ENCODE measurements at regions not wholly inside any gene's neighbourhood (a gene's known extent, or its start where the extent isn't known, plus 50 kb on each side); places are given as distances from the start of the nearest gene placed in this dataset.

DNA sequence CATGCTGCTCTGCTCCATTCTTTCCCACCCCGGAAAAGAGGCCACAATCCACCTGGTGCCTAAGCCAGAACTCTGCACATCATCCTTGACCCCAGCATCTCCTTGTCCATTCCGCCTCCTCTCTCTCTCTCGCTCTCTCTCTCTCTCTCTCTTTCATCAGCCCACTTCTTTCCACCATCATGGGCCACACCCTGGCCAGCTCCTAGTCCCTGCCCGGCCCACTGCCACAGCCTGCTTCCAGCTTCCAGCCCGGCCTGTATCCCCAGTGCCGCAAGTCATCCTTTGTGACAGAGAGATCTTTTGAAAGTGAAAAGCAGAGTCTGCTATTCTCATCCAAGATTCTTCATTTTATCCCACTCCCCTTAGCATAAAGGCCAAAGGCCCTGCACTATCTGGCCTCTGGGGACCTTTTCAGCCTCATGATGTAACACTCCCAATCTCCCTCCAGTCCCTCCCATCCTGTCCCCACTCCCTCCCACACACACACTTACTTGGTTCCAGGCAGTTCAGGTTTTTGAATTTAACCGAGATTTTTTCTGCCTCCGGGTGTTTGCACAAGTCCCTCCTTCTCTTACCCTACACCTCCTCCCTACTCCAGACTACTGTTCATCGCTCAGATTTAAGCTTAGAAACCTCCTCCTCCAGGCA lies 214.0 kb downstream of the EN1 start:
- Histone ChIP-seq H3K4me3 (ENCODE audit: low read length in 2 of 2) (no peak overlapping the region), H3K27ac (ENCODE audit: low read depth in 2 of 2, low read length in 2 of 2) (no peak overlapping the region), H3K9ac (ENCODE audit: low read depth in 1 of 2, low read length in 2 of 2) (no peak overlapping the region), H3K27me3 (ENCODE audit: control insufficient read depth in 2 of 2, insufficient read depth in 2 of 2, low read length in 2 of 2) (no peaks in the 10 kb centered on the region), H3K36me3 (ENCODE audit: control insufficient read depth in 2 of 2, insufficient read depth in 2 of 2, low read length in 2 of 2) (no peaks in the 10 kb centered on the region), H3K4me1 (ENCODE audit: control insufficient read depth in 2 of 2, insufficient read depth in 2 of 2, low read length in 2 of 2) (no peaks in the 10 kb centered on the region), H3K9me3 (ENCODE audit: control insufficient read depth in 2 of 2, low read length in 2 of 2) (no peaks in the 10 kb centered on the region)

DNA sequence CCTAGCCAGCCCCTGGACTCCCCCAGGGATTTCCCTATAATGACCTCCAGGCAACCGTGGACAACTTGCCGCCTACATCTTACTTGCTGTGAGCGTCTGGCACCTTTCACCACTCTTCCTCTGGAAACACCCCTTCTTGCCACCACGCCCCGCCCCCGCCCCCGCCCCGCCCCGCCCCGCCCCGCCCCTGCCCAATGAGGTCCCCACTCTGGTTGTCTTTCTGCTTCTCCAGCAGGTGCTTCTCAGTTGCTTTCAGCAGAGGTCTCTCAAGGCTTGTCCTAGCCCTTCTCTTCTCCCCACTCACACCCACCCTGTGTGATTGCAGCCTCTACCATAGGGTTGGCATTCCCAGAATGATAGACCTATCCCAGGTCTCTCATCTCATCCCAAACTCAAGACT lies 214.5 kb downstream of the EN1 start:
- Histone ChIP-seq H3K27me3 (ENCODE audit: control insufficient read depth in 2 of 2, insufficient read depth in 2 of 2, low read length in 2 of 2) (no peaks in the 10 kb centered on the region), H3K4me1 (ENCODE audit: control insufficient read depth in 2 of 2, insufficient read depth in 2 of 2, low read length in 2 of 2) (no peaks in the 10 kb centered on the region), H3K36me3 (ENCODE audit: control insufficient read depth in 2 of 2, insufficient read depth in 2 of 2, low read length in 2 of 2) (no peaks in the 10 kb centered on the region)

DNA sequence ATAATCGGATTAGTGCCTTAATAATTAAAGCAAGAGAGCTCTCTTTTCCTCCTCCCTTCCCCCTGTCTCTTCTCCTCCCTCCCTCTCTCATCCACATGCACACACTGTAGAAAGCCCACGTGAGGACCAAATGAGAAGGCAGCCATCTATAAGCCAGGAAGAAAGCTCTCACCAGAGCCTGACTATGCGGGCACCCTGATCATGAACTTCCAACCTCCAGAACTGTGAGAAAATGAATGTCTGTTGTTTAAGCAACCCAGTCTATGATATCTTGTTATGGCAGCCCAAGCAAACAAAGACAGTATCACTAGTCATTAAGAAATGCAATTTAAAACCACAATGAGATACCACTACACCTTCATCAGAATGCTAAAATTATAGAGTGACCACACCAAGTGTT lies 220.3 kb downstream of the EN1 start:
- Histone ChIP-seq H3K9me3 (ENCODE audit: control insufficient read depth in 2 of 2, low read length in 2 of 2) (no peaks in the 10 kb centered on the region), H3K27ac (ENCODE audit: low read depth in 2 of 2, low read length in 2 of 2) (no peak overlapping the region), H3K4me3 (ENCODE audit: low read length in 2 of 2) (no peak overlapping the region), H3K4me1 (ENCODE audit: control insufficient read depth in 2 of 2, insufficient read depth in 2 of 2, low read length in 2 of 2) (no peaks in the 10 kb centered on the region), H3K27me3 (ENCODE audit: control insufficient read depth in 2 of 2, insufficient read depth in 2 of 2, low read length in 2 of 2) (no peaks in the 10 kb centered on the region), H3K36me3 (ENCODE audit: control insufficient read depth in 2 of 2, insufficient read depth in 2 of 2, low read length in 2 of 2) (no peaks in the 10 kb centered on the region), H3K9ac (ENCODE audit: low read depth in 1 of 2, low read length in 2 of 2) (no peak overlapping the region)

More for the DNA sequence above, 214.5 kb downstream of the EN1 start:
- H3K9me3 ChIP-seq (ENCODE audit: control insufficient read depth in 2 of 2, low read length in 2 of 2) = no peaks in the 10 kb centered on the region
- no peak overlapping the region for H3K27ac ChIP-seq (ENCODE audit: low read depth in 2 of 2, low read length in 2 of 2)
- H3K9ac ChIP-seq (ENCODE audit: low read depth in 1 of 2, low read length in 2 of 2) = no peak overlapping the region
- no peak overlapping the region for H3K4me3 ChIP-seq (ENCODE audit: low read length in 2 of 2)

DNA sequence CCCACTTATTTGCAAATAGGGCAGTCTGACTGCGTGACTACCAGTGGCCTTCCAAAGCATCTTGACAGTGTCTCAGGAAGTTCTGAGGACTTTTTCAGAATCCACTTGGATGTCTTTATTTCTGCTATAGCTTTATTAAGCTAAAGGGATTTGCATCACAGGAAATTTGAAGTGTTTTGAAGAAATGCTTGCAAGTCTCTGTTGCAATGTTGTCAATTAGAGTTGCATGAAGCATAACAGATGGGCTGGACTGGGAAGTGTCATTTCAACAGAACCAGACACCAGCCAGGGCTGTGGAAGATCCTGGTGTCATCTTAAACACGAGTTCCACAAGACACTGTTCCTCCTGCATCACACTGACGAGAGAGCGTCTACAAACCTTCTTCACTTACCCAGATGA lies 224.5 kb downstream of the EN1 start:
- H3K9me3 ChIP-seq (ENCODE audit: control insufficient read depth in 2 of 2, low read length in 2 of 2) = no peaks in the 10 kb centered on the region
- H3K4me3 ChIP-seq (ENCODE audit: low read length in 2 of 2) = no peak overlapping the region
- H3K27ac ChIP-seq (ENCODE audit: low read depth in 2 of 2, low read length in 2 of 2) = no peak overlapping the region
- no peaks in the 10 kb centered on the region for H3K36me3 ChIP-seq (ENCODE audit: control insufficient read depth in 2 of 2, insufficient read depth in 2 of 2, low read length in 2 of 2)
- H3K9ac ChIP-seq (ENCODE audit: low read depth in 1 of 2, low read length in 2 of 2) = no peak overlapping the region
- H3K4me1 ChIP-seq (ENCODE audit: control insufficient read depth in 2 of 2, insufficient read depth in 2 of 2, low read length in 2 of 2) = no peaks in the 10 kb centered on the region
- no peaks in the 10 kb centered on the region for H3K27me3 ChIP-seq (ENCODE audit: control insufficient read depth in 2 of 2, insufficient read depth in 2 of 2, low read length in 2 of 2)

DNA sequence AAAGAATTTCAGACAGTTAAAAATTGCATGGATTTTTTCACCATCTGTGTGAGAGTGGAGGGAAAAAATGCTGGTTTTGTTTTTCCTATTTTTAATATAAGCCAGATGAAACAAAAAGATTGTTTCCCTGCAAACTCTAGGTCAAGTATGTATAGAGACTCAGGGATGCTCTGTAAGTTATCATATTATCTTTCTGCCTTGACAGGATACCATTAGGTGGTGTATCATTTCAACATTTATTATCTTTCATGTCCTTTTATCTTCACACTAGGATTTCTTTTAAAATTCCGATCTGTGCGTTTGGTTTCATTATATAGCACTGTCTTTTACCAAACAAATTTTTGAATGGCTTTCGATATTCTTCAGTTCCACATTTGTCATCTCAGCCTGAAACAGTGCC lies 225.3 kb downstream of the EN1 start:
- H3K27me3 ChIP-seq (ENCODE audit: control insufficient read depth in 2 of 2, insufficient read depth in 2 of 2, low read length in 2 of 2) = no peaks in the 10 kb centered on the region
- H3K4me3 ChIP-seq (ENCODE audit: low read length in 2 of 2) = no peak overlapping the region
- H3K4me1 ChIP-seq (ENCODE audit: control insufficient read depth in 2 of 2, insufficient read depth in 2 of 2, low read length in 2 of 2) = no peaks in the 10 kb centered on the region

DNA sequence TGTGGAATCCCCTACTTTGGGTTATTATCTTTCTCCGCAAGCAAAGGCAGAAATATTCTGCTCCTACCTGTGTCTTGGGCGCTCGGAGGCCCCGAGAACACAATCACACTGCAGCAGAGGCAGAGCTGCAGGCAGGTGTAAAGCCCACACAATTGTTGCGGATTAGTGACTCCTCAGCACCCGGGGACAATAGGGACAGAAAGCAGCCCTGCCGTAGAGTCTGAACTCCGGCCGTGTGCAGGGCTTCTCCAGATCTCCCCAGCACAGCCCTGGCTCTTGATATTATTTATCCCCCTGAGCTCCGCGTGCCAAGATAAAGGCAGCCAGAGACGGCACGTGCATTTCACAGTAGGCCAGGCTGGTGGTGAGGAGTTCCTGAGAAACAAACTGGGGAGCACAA lies 229.2 kb downstream of the EN1 start:
- no peak overlapping the region for H3K27ac ChIP-seq (ENCODE audit: low read depth in 2 of 2, low read length in 2 of 2)
- no peaks in the 10 kb centered on the region for H3K36me3 ChIP-seq (ENCODE audit: control insufficient read depth in 2 of 2, insufficient read depth in 2 of 2, low read length in 2 of 2)
- no peak overlapping the region for H3K9ac ChIP-seq (ENCODE audit: low read depth in 1 of 2, low read length in 2 of 2)
- no peak overlapping the region for H3K4me3 ChIP-seq (ENCODE audit: low read length in 2 of 2)
- H3K27me3 ChIP-seq (ENCODE audit: control insufficient read depth in 2 of 2, insufficient read depth in 2 of 2, low read length in 2 of 2) = no peaks in the 10 kb centered on the region
- H3K9me3 ChIP-seq (ENCODE audit: control insufficient read depth in 2 of 2, low read length in 2 of 2) = no peaks in the 10 kb centered on the region
- no peaks in the 10 kb centered on the region for H3K4me1 ChIP-seq (ENCODE audit: control insufficient read depth in 2 of 2, insufficient read depth in 2 of 2, low read length in 2 of 2)

More for the DNA sequence above, 225.3 kb downstream of the EN1 start:
- Histone ChIP-seq H3K36me3 (ENCODE audit: control insufficient read depth in 2 of 2, insufficient read depth in 2 of 2, low read length in 2 of 2) (no peaks in the 10 kb centered on the region), H3K9ac (ENCODE audit: low read depth in 1 of 2, low read length in 2 of 2) (no peak overlapping the region), H3K9me3 (ENCODE audit: control insufficient read depth in 2 of 2, low read length in 2 of 2) (no peaks in the 10 kb centered on the region), H3K27ac (ENCODE audit: low read depth in 2 of 2, low read length in 2 of 2) (no peak overlapping the region)

DNA sequence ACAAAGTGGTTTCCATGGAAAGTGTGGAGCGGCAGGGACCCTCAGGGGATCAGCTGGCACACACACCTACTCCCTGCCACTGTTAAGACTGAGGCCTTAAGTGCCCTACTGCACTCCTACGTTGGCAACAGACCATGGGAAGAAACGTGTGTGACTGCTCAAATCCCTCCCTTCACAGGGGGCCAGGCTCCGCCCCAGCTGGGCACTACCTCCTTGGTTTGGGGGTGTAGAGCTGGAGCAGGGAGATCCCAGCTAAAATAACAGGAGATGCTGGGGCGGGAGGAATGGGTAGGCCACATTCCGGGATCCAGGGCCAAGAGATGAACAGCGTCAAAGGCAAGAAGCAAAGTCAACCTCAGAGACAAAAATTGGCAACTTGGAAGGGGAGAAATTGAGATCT lies 231.0 kb downstream of the EN1 start:
- Histone ChIP-seq H3K9ac (ENCODE audit: low read depth in 1 of 2, low read length in 2 of 2) (no peak overlapping the region), H3K36me3 (ENCODE audit: control insufficient read depth in 2 of 2, insufficient read depth in 2 of 2, low read length in 2 of 2) (no peaks in the 10 kb centered on the region), H3K27me3 (ENCODE audit: control insufficient read depth in 2 of 2, insufficient read depth in 2 of 2, low read length in 2 of 2) (no peaks in the 10 kb centered on the region), H3K27ac (ENCODE audit: low read depth in 2 of 2, low read length in 2 of 2) (no peak overlapping the region), H3K4me1 (ENCODE audit: control insufficient read depth in 2 of 2, insufficient read depth in 2 of 2, low read length in 2 of 2) (no peaks in the 10 kb centered on the region), H3K9me3 (ENCODE audit: control insufficient read depth in 2 of 2, low read length in 2 of 2) (no peaks in the 10 kb centered on the region), H3K4me3 (ENCODE audit: low read length in 2 of 2) (no peak overlapping the region)

DNA sequence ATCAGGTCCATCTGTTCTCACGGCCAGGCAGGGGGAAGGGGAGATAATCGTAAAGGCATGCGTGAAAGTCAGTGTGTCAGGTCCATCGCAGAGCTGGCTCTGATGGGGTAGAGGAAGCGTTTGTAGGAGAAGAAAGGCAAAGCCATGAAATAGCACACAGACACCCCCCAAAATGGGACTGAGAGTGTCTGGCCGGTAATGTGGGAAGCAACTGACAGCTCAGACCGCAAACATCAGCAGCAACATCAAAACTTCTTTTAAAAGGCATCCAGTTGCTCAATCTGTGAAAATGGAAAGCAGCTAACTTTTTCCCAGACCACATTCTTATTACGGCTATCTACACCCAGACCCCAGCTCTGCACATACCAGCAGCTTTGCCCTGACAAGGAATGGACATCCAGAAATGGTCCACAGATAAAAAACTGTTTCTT lies 232.6 kb downstream of the EN1 start:
- Histone ChIP-seq H3K27me3 (ENCODE audit: control insufficient read depth in 2 of 2, insufficient read depth in 2 of 2, low read length in 2 of 2) (no peaks in the 10 kb centered on the region), H3K4me1 (ENCODE audit: control insufficient read depth in 2 of 2, insufficient read depth in 2 of 2, low read length in 2 of 2) (no peaks in the 10 kb centered on the region), H3K9ac (ENCODE audit: low read depth in 1 of 2, low read length in 2 of 2) (no peak overlapping the region), H3K27ac (ENCODE audit: low read depth in 2 of 2, low read length in 2 of 2) (no peak overlapping the region), H3K9me3 (ENCODE audit: control insufficient read depth in 2 of 2, low read length in 2 of 2) (no peaks in the 10 kb centered on the region), H3K4me3 (ENCODE audit: low read length in 2 of 2) (no peak overlapping the region), H3K36me3 (ENCODE audit: control insufficient read depth in 2 of 2, insufficient read depth in 2 of 2, low read length in 2 of 2) (no peaks in the 10 kb centered on the region)

DNA sequence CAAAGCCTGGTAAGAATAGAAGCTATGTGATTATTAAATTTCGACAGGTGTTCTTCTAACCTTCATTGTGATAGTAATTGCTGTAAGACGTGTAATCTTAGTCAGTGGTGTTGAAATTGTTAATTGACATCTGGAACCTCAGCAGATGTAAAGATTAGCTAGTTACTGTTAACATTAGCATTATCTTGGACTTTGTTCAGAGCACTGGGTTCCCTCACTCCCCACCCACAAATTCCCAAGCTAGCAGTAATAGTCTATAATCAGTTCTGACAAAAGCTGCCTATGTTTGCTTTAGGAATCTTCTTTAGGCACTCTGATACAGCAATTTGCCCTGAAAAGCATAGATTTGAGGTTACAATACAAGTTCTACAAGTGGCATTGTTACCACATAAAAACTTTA lies 233.7 kb downstream of the EN1 start:
- H3K9ac ChIP-seq (ENCODE audit: low read depth in 1 of 2, low read length in 2 of 2) = no peak overlapping the region
- no peak overlapping the region for H3K27ac ChIP-seq (ENCODE audit: low read depth in 2 of 2, low read length in 2 of 2)
- no peaks in the 10 kb centered on the region for H3K9me3 ChIP-seq (ENCODE audit: control insufficient read depth in 2 of 2, low read length in 2 of 2)
- H3K4me3 ChIP-seq (ENCODE audit: low read length in 2 of 2) = no peak overlapping the region
- no peaks in the 10 kb centered on the region for H3K4me1 ChIP-seq (ENCODE audit: control insufficient read depth in 2 of 2, insufficient read depth in 2 of 2, low read length in 2 of 2)
- no peaks in the 10 kb centered on the region for H3K36me3 ChIP-seq (ENCODE audit: control insufficient read depth in 2 of 2, insufficient read depth in 2 of 2, low read length in 2 of 2)
- no peaks in the 10 kb centered on the region for H3K27me3 ChIP-seq (ENCODE audit: control insufficient read depth in 2 of 2, insufficient read depth in 2 of 2, low read length in 2 of 2)

DNA sequence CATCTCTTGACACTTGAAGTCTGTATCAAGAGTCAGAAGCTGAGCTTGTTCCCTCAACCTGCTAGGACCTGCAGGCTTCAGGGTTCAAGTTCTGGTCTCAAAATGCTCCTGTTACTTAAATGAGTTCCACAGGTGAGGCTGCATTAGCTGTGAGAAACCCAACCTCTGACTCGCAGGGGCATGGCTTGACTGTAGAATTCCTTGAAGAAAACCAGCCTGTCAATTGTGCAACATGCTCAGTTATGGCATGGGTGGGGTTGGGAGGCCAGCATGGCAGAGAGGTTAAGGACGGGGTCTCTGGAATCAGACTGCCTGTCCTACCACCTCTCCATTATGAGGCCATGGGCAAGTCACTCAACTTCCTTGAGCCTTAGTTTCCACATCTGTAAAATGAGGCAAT lies 235.8 kb downstream of the EN1 start:
- no peak overlapping the region for H3K4me3 ChIP-seq (ENCODE audit: low read length in 2 of 2)
- no peaks in the 10 kb centered on the region for H3K9me3 ChIP-seq (ENCODE audit: control insufficient read depth in 2 of 2, low read length in 2 of 2)
- H3K36me3 ChIP-seq (ENCODE audit: control insufficient read depth in 2 of 2, insufficient read depth in 2 of 2, low read length in 2 of 2) = no peaks in the 10 kb centered on the region
- no peak overlapping the region for H3K27ac ChIP-seq (ENCODE audit: low read depth in 2 of 2, low read length in 2 of 2)
- no peak overlapping the region for H3K9ac ChIP-seq (ENCODE audit: low read depth in 1 of 2, low read length in 2 of 2)
- no peaks in the 10 kb centered on the region for H3K27me3 ChIP-seq (ENCODE audit: control insufficient read depth in 2 of 2, insufficient read depth in 2 of 2, low read length in 2 of 2)
- H3K4me1 ChIP-seq (ENCODE audit: control insufficient read depth in 2 of 2, insufficient read depth in 2 of 2, low read length in 2 of 2) = no peaks in the 10 kb centered on the region

DNA sequence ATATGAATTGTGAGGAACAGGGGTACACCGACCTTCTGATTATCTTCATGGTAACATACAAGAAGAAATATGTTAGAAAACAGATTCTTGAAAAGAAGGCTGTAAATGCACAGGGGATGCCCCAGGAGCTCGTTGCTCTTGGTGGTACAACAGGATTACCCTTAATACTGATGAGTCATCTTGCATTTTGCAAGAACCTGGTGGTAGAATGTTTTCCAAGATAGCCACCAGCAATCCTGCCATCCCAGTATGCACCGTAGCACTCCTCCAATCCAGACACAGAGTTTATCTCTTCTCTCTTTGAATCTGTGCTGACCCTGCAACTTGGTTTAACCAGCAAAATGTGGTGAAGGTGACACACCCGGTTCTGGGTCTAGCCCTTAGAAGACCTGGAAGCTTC lies 238.3 kb downstream of the EN1 start:
- Histone ChIP-seq H3K4me3 (ENCODE audit: low read length in 2 of 2) (no peak overlapping the region), H3K27me3 (ENCODE audit: control insufficient read depth in 2 of 2, insufficient read depth in 2 of 2, low read length in 2 of 2) (no peaks in the 10 kb centered on the region), H3K9ac (ENCODE audit: low read depth in 1 of 2, low read length in 2 of 2) (no peak overlapping the region), H3K4me1 (ENCODE audit: control insufficient read depth in 2 of 2, insufficient read depth in 2 of 2, low read length in 2 of 2) (no peaks in the 10 kb centered on the region), H3K9me3 (ENCODE audit: control insufficient read depth in 2 of 2, low read length in 2 of 2) (no peaks in the 10 kb centered on the region), H3K27ac (ENCODE audit: low read depth in 2 of 2, low read length in 2 of 2) (no peak overlapping the region), H3K36me3 (ENCODE audit: control insufficient read depth in 2 of 2, insufficient read depth in 2 of 2, low read length in 2 of 2) (no peaks in the 10 kb centered on the region)
